ENCODE measurements at regions not wholly inside any gene's neighbourhood (a gene's known extent, or its start where the extent isn't known, plus 50 kb on each side); places are given as distances from the start of the nearest gene placed in this dataset.

GRCh38 chr14:42028607-42029006 is 421.9 kb downstream of the LRFN5 start:
- TF ChIP-seq POLR2A (IDR thresholded peaks at IDR 0.05), result no peak
- no peak for TF ChIP-seq CTCF (IDR thresholded peaks at IDR 0.05)
- no peak for TF ChIP-seq EP300 (IDR thresholded peaks at IDR 0.05)
